ENCODE measurements at regions not wholly inside any gene's neighbourhood (a gene's known extent, or its start where the extent isn't known, plus 50 kb on each side); places are given as distances from the start of the nearest gene placed in this dataset.

- Histone ChIP-seq H3K27me3 (ENCODE audit: insufficient read depth, low read length) (no peaks in the 10 kb centered on the region), H3K79me2 (ENCODE audit: control insufficient read depth, insufficient read depth, low read length, unreplicated experiment) (no peaks in the 10 kb centered on the region), H2AFZ (ENCODE audit: low read length, unreplicated experiment) (no peak overlapping the region), H3K36me3 (ENCODE audit: insufficient read depth, low read length) (no peaks in the 10 kb centered on the region), H3K27ac (ENCODE audit: low read depth, low read length) (no peak overlapping the region), H3K4me1 (ENCODE audit: control insufficient read depth, insufficient read depth, low read length, unreplicated experiment) (no peaks in the 10 kb centered on the region), H3K4me3 (ENCODE audit: low read depth, low read length) (no peak overlapping the region)
Measured at GRCh38 chr21:31501926-31502325, 157.6 kb upstream of the SOD1 start.

- no peak overlapping the region for H3K4me3 ChIP-seq (ENCODE audit: low read depth, low read length)
- H2AFZ ChIP-seq (ENCODE audit: low read length, unreplicated experiment) = no peak overlapping the region
- no peak overlapping the region for H3K27ac ChIP-seq (ENCODE audit: low read depth, low read length)
- no peaks in the 10 kb centered on the region for H3K79me2 ChIP-seq (ENCODE audit: control insufficient read depth, insufficient read depth, low read length, unreplicated experiment)
- H3K36me3 ChIP-seq (ENCODE audit: insufficient read depth, low read length) = no peaks in the 10 kb centered on the region
- H3K27me3 ChIP-seq (ENCODE audit: insufficient read depth, low read length) = no peaks in the 10 kb centered on the region
- no peaks in the 10 kb centered on the region for H3K4me1 ChIP-seq (ENCODE audit: control insufficient read depth, insufficient read depth, low read length, unreplicated experiment)
Measured at GRCh38 chr21:31500982-31501381, 156.9 kb upstream of the TIAM1 start.

GRCh38 chr21:31500071-31500470, 156.0 kb upstream of the TIAM1 start:
- H2AFZ ChIP-seq (ENCODE audit: low read length, unreplicated experiment) = no peak overlapping the region
- no peaks in the 10 kb centered on the region for H3K27me3 ChIP-seq (ENCODE audit: insufficient read depth, low read length)
- no peaks in the 10 kb centered on the region for H3K79me2 ChIP-seq (ENCODE audit: control insufficient read depth, insufficient read depth, low read length, unreplicated experiment)
- no peaks in the 10 kb centered on the region for H3K4me1 ChIP-seq (ENCODE audit: control insufficient read depth, insufficient read depth, low read length, unreplicated experiment)
- no peak overlapping the region for H3K4me3 ChIP-seq (ENCODE audit: low read depth, low read length)
- no peaks in the 10 kb centered on the region for H3K36me3 ChIP-seq (ENCODE audit: insufficient read depth, low read length)
- H3K27ac ChIP-seq (ENCODE audit: low read depth, low read length) = no peak overlapping the region

GRCh38 chr21:31498985-31499384, 154.9 kb upstream of the TIAM1 start:
- Histone ChIP-seq H3K4me3 (ENCODE audit: low read depth, low read length) (no peak overlapping the region), H3K4me1 (ENCODE audit: control insufficient read depth, insufficient read depth, low read length, unreplicated experiment) (no peaks in the 10 kb centered on the region), H3K27ac (ENCODE audit: low read depth, low read length) (no peak overlapping the region), H3K36me3 (ENCODE audit: insufficient read depth, low read length) (no peaks in the 10 kb centered on the region), H3K27me3 (ENCODE audit: insufficient read depth, low read length) (no peaks in the 10 kb centered on the region), H3K79me2 (ENCODE audit: control insufficient read depth, insufficient read depth, low read length, unreplicated experiment) (no peaks in the 10 kb centered on the region), H2AFZ (ENCODE audit: low read length, unreplicated experiment) (no peak overlapping the region)

GRCh38 chr21:31497914-31498313, 153.9 kb upstream of the TIAM1 start:
- Histone ChIP-seq H3K27me3 (ENCODE audit: insufficient read depth, low read length) (0 out of 2 replicates have a peak, but pooled peaks cover 5% of the 10 kb centered on the region), H3K27ac (ENCODE audit: low read depth, low read length) (no peak overlapping the region), H3K4me1 (ENCODE audit: control insufficient read depth, insufficient read depth, low read length, unreplicated experiment) (no peaks in the 10 kb centered on the region), H2AFZ (ENCODE audit: low read length, unreplicated experiment) (no peak overlapping the region), H3K79me2 (ENCODE audit: control insufficient read depth, insufficient read depth, low read length, unreplicated experiment) (no peaks in the 10 kb centered on the region), H3K36me3 (ENCODE audit: insufficient read depth, low read length) (no peaks in the 10 kb centered on the region), H3K4me3 (ENCODE audit: low read depth, low read length) (no peak overlapping the region)

- no peaks in the 10 kb centered on the region for H3K79me2 ChIP-seq (ENCODE audit: control insufficient read depth, insufficient read depth, low read length, unreplicated experiment)
- no peak overlapping the region for H3K4me3 ChIP-seq (ENCODE audit: low read depth, low read length)
- no peak overlapping the region for H2AFZ ChIP-seq (ENCODE audit: low read length, unreplicated experiment)
- H3K36me3 ChIP-seq (ENCODE audit: insufficient read depth, low read length) = no peaks in the 10 kb centered on the region
- H3K4me1 ChIP-seq (ENCODE audit: control insufficient read depth, insufficient read depth, low read length, unreplicated experiment) = no peaks in the 10 kb centered on the region
- no peak overlapping the region for H3K27ac ChIP-seq (ENCODE audit: low read depth, low read length)
- H3K27me3 ChIP-seq (ENCODE audit: insufficient read depth, low read length) = 0 out of 2 replicates have a peak, but pooled peaks cover 5% of the 10 kb centered on the region
Measured at GRCh38 chr21:31493350-31493880, 149.4 kb upstream of the TIAM1 start.

- Histone ChIP-seq H3K4me1 (ENCODE audit: control insufficient read depth, insufficient read depth, low read length, unreplicated experiment) (no peaks in the 10 kb centered on the region), H3K79me2 (ENCODE audit: control insufficient read depth, insufficient read depth, low read length, unreplicated experiment) (no peaks in the 10 kb centered on the region), H2AFZ (ENCODE audit: low read length, unreplicated experiment) (no peak overlapping the region), H3K27me3 (ENCODE audit: insufficient read depth, low read length) (0 out of 2 replicates have a peak, but pooled peaks cover 5% of the 10 kb centered on the region), H3K4me3 (ENCODE audit: low read depth, low read length) (no peak overlapping the region), H3K27ac (ENCODE audit: low read depth, low read length) (no peak overlapping the region), H3K36me3 (ENCODE audit: insufficient read depth, low read length) (no peaks in the 10 kb centered on the region)
Measured at GRCh38 chr21:31491617-31492016, 147.6 kb upstream of the TIAM1 start.

- Histone ChIP-seq H3K79me2 (ENCODE audit: control insufficient read depth, insufficient read depth, low read length, unreplicated experiment) (no peaks in the 10 kb centered on the region), H3K4me3 (ENCODE audit: low read depth, low read length) (no peak overlapping the region), H3K27me3 (ENCODE audit: insufficient read depth, low read length) (0 out of 2 replicates have a peak, but pooled peaks cover 5% of the 10 kb centered on the region), H3K36me3 (ENCODE audit: insufficient read depth, low read length) (no peaks in the 10 kb centered on the region), H2AFZ (ENCODE audit: low read length, unreplicated experiment) (no peak overlapping the region), H3K27ac (ENCODE audit: low read depth, low read length) (no peak overlapping the region), H3K4me1 (ENCODE audit: control insufficient read depth, insufficient read depth, low read length, unreplicated experiment) (no peaks in the 10 kb centered on the region)
Measured at GRCh38 chr21:31490443-31490842, 146.4 kb upstream of the TIAM1 start.

- H3K36me3 ChIP-seq (ENCODE audit: insufficient read depth, low read length) = no peaks in the 10 kb centered on the region
- H3K4me3 ChIP-seq (ENCODE audit: low read depth, low read length) = no peak overlapping the region
- no peak overlapping the region for H2AFZ ChIP-seq (ENCODE audit: low read length, unreplicated experiment)
- H3K4me1 ChIP-seq (ENCODE audit: control insufficient read depth, insufficient read depth, low read length, unreplicated experiment) = no peaks in the 10 kb centered on the region
- no peak overlapping the region for H3K27ac ChIP-seq (ENCODE audit: low read depth, low read length)
- H3K27me3 ChIP-seq (ENCODE audit: insufficient read depth, low read length) = 0 out of 2 replicates have a peak, but pooled peaks cover 5% of the 10 kb centered on the region
- no peaks in the 10 kb centered on the region for H3K79me2 ChIP-seq (ENCODE audit: control insufficient read depth, insufficient read depth, low read length, unreplicated experiment)
Measured at GRCh38 chr21:31489726-31490125, 145.7 kb upstream of the TIAM1 start.

- no peaks in the 10 kb centered on the region for H3K36me3 ChIP-seq (ENCODE audit: insufficient read depth, low read length)
- no peaks in the 10 kb centered on the region for H3K79me2 ChIP-seq (ENCODE audit: control insufficient read depth, insufficient read depth, low read length, unreplicated experiment)
Measured at GRCh38 chr21:31489014-31489413, 145.0 kb upstream of the TIAM1 start.

GRCh38 chr21:31484219-31484618, 140.2 kb upstream of the TIAM1 start:
- no peak overlapping the region for H3K4me3 ChIP-seq (ENCODE audit: low read depth, low read length)
- H3K4me1 ChIP-seq (ENCODE audit: control insufficient read depth, insufficient read depth, low read length, unreplicated experiment) = no peaks in the 10 kb centered on the region
- no peaks in the 10 kb centered on the region for H3K79me2 ChIP-seq (ENCODE audit: control insufficient read depth, insufficient read depth, low read length, unreplicated experiment)
- peaks cover 8% of the 10 kb centered on the region; the same call in 1 of the 2 replicates for H3K27me3 ChIP-seq (ENCODE audit: insufficient read depth, low read length)
- H2AFZ ChIP-seq (ENCODE audit: low read length, unreplicated experiment) = no peak overlapping the region
- H3K36me3 ChIP-seq (ENCODE audit: insufficient read depth, low read length) = no peaks in the 10 kb centered on the region
- H3K27ac ChIP-seq (ENCODE audit: low read depth, low read length) = no peak overlapping the region

More at GRCh38 chr21:31489014-31489413, 145.0 kb upstream of the TIAM1 start:
- Histone ChIP-seq H3K4me1 (ENCODE audit: control insufficient read depth, insufficient read depth, low read length, unreplicated experiment) (no peaks in the 10 kb centered on the region), H3K27me3 (ENCODE audit: insufficient read depth, low read length) (0 out of 2 replicates have a peak, but pooled peaks cover 5% of the 10 kb centered on the region), H2AFZ (ENCODE audit: low read length, unreplicated experiment) (no peak overlapping the region), H3K4me3 (ENCODE audit: low read depth, low read length) (no peak overlapping the region), H3K27ac (ENCODE audit: low read depth, low read length) (no peak overlapping the region)

All from ACC112 (cell line).